Activated CD8-positive, alpha-beta T cell treated with anti-CD3 and anti-CD28 coated beads for 36 hours (primary cell): ENCODE measurements at regions not wholly inside any gene's neighbourhood (a gene's known extent, or its start where the extent isn't known, plus 50 kb on each side); places are given as distances from the start of the nearest gene placed in this dataset.
"Not testable (repeated sequence)": the region's sequence is repeated elsewhere in the genome, so short reads cannot be mapped to it uniquely, and the experiment has no call there.

Experiments used
- ATAC-seq: fragments of 200-7000 bp; cut with Tn5 transposase; one replicate; pipeline ENCODE4 v1.10.0; 2021; ENCODE audit warnings: mild to moderate bottlenecking, moderate library complexity
- CTCF ChIA-PET: fragments of 350-600 bp; sonication (Branson Sonifier 250); formaldehyde crosslinking; loops from one replicate; lab custom pipeline; 2021; ENCODE audit warnings: antibody characterized with exemption; lab: Charles Lee
- POLR2A ChIA-PET: fragments of 350-600 bp; sonication (Branson Sonifier 250); formaldehyde crosslinking; loops from one replicate; lab custom pipeline; 2021; ENCODE audit warnings: antibody characterized with exemption; lab: Charles Lee
- DNase-seq: peaks from one replicate; pipeline ENCODE4 v3.0.0-alpha.2; 2020
- H3K27ac Mint-ChIP-seq: one replicate; pipeline ENCODE4 v1.8.0; 2021; ENCODE audit warnings: mild to moderate bottlenecking, mixed read lengths
- H3K27me3 Mint-ChIP-seq: one replicate; pipeline ENCODE4 v1.8.0; 2021; ENCODE audit warnings: mixed read lengths
- H3K36me3 Mint-ChIP-seq: one replicate; pipeline ENCODE4 v1.8.0; 2021; ENCODE audit warnings: low read depth, mixed read lengths
- H3K4me1 Mint-ChIP-seq: one replicate; pipeline ENCODE4 v1.8.0; 2021; ENCODE audit warnings: low read depth, mixed read lengths
- H3K4me3 Mint-ChIP-seq: one replicate; pipeline ENCODE4 v1.8.0; 2021; ENCODE audit warnings: mild to moderate bottlenecking, moderate library complexity, mixed read lengths
- H3K9me3 Mint-ChIP-seq: one replicate; pipeline ENCODE4 v1.8.0; 2021; ENCODE audit warnings: mixed read lengths
- CTCF ChIP-seq: fragments of 200-600 bp; IDR thresholded peaks from one replicate; pipeline ENCODE4 v1.8.0; 2022; ENCODE audit warnings: antibody characterized with exemption, mild to moderate bottlenecking
- intact Hi-C: fragments of 100-400 bp; cut with micrococcal nuclease; formaldehyde crosslinking; loops from one replicate; pipeline ENCODE4 v1.10.0; 2022

- no peak overlapping the region for H3K4me3 Mint-ChIP-seq
- ATAC-seq = no peak
- H3K4me1 Mint-ChIP-seq = no peaks in the 10 kb centered on the region
- no peaks in the 10 kb centered on the region for H3K27me3 Mint-ChIP-seq
- DNase-seq = no peak
- CTCF ChIA-PET = no interaction called here
- POLR2A ChIA-PET = no interaction called here
- H3K27ac Mint-ChIP-seq = no peak overlapping the region
- H3K36me3 Mint-ChIP-seq = no peaks in the 10 kb centered on the region
- peaks cover 6% of the 10 kb centered on the region for H3K9me3 Mint-ChIP-seq
- intact Hi-C loops = no loop called here
- TF ChIP-seq CTCF = no peak
Observed at GRCh38 chr4:31793907-31794306, 1073.7 kb downstream of the PCDH7 start.

GRCh38 chr4:31797052-31797451 is 1076.9 kb downstream of the PCDH7 start:
- peaks cover 15% of the 10 kb centered on the region for H3K9me3 Mint-ChIP-seq
- intact Hi-C loops, H3K4me3 Mint-ChIP-seq, H3K27ac Mint-ChIP-seq, DNase-seq, H3K27me3 Mint-ChIP-seq, H3K4me1 Mint-ChIP-seq, CTCF ChIA-PET, POLR2A ChIA-PET, H3K36me3 Mint-ChIP-seq, ATAC-seq: not testable (repeated sequence)

GRCh38 chr4:31803526-31804195 is 1083.5 kb downstream of the PCDH7 start:
- DNase-seq (no peak), ATAC-seq (no peak)
- H3K9me3 Mint-ChIP-seq = peaks cover 18% of the 10 kb centered on the region
- H3K36me3 Mint-ChIP-seq = no peaks in the 10 kb centered on the region
- intact Hi-C loops = no loop called here
- H3K27ac Mint-ChIP-seq = no peak overlapping the region
- no peaks in the 10 kb centered on the region for H3K27me3 Mint-ChIP-seq
- H3K4me3 Mint-ChIP-seq = no peak overlapping the region
- ChIA-PET CTCF (no interaction called here), POLR2A (no interaction called here)
- no peaks in the 10 kb centered on the region for H3K4me1 Mint-ChIP-seq
- TF ChIP-seq CTCF = no peak

- no peaks in the 10 kb centered on the region for H3K27me3 Mint-ChIP-seq
- H3K4me3 Mint-ChIP-seq = no peak overlapping the region
- intact Hi-C loops = no loop called here
- DNase-seq = no peak
- no peak for ATAC-seq
- H3K36me3 Mint-ChIP-seq = no peaks in the 10 kb centered on the region
- POLR2A ChIA-PET = no interaction called here
- no peak overlapping the region for H3K27ac Mint-ChIP-seq
- TF ChIP-seq CTCF = no peak
- peaks cover 8% of the 10 kb centered on the region for H3K9me3 Mint-ChIP-seq
- CTCF ChIA-PET = no interaction called here
- H3K4me1 Mint-ChIP-seq = no peaks in the 10 kb centered on the region
Observed at GRCh38 chr4:31807036-31807435, 1086.9 kb downstream of the PCDH7 start.

- intact Hi-C loops = no loop called here
- ATAC-seq = no peak
- Mint-ChIP-seq H3K4me3 (no peak overlapping the region), H3K9me3 (peaks cover 10% of the 10 kb centered on the region), H3K27ac (no peak overlapping the region), H3K36me3 (no peaks in the 10 kb centered on the region), H3K4me1 (no peaks in the 10 kb centered on the region), H3K27me3 (no peaks in the 10 kb centered on the region)
- ChIA-PET CTCF (no interaction called here), POLR2A (no interaction called here)
- no peak for DNase-seq
- no peak for TF ChIP-seq CTCF
Observed at GRCh38 chr4:31844350-31844749, 1124.2 kb downstream of the PCDH7 start.
